HuH-7.5 (cell line): ENCODE measurements at regions not wholly inside any gene's neighbourhood (a gene's known extent, or its start where the extent isn't known, plus 50 kb on each side); places are given as distances from the start of the nearest gene placed in this dataset.
"Not testable (repeated sequence)": the region's sequence is repeated elsewhere in the genome, so short reads cannot be mapped to it uniquely, and the experiment has no call there.

Source experiments
- DNase-seq: peaks from one replicate; pipeline ENCODE4 v3.0.0; 2011; ENCODE audit warnings: low spot score

GRCh38 chr9:81002242-81002641, 687.1 kb downstream of the TLE1 start:
- no peak for DNase-seq

- DNase-seq: no peak
These were observed 693.6 kb downstream of the TLE1 start for GRCh38 chr9:80995759-80996158.

- DNase-seq: no peak
These were observed 694.5 kb downstream of the TLE1 start for GRCh38 chr9:80994892-80995291.

GRCh38 chr9:80985595-80985994, 703.8 kb downstream of the TLE1 start:
- not testable (repeated sequence) for DNase-seq

GRCh38 chr9:80976403-80976802, 712.9 kb downstream of the TLE1 start:
- no peak for DNase-seq

GRCh38 chr9:80970377-80970776, 719.0 kb downstream of the TLE1 start:
- DNase-seq: not testable (repeated sequence)

- DNase-seq: no peak
These were observed 720.7 kb downstream of the TLE1 start for GRCh38 chr9:80968611-80969010.

- DNase-seq: no peak
These were observed 724.4 kb downstream of the TLE1 start for GRCh38 chr9:80964914-80965313.

- no peak for DNase-seq
These were observed 725.0 kb downstream of the TLE1 start for GRCh38 chr9:80964374-80964773.

GRCh38 chr9:80957801-80958200, 731.5 kb downstream of the TLE1 start:
- no peak for DNase-seq

GRCh38 chr9:80954521-80954920, 734.8 kb downstream of the TLE1 start:
- no peak for DNase-seq

- DNase-seq: no peak
These were observed 736.9 kb downstream of the TLE1 start for GRCh38 chr9:80952363-80952922.

GRCh38 chr9:80951675-80952074, 737.7 kb downstream of the TLE1 start:
- no peak for DNase-seq

GRCh38 chr9:80948876-80949275, 740.5 kb downstream of the TLE1 start:
- no peak for DNase-seq

GRCh38 chr9:80948066-80948465, 741.3 kb downstream of the TLE1 start:
- DNase-seq: no peak

GRCh38 chr9:80946496-80947170, 742.7 kb downstream of the TLE1 start:
- DNase-seq: no peak

GRCh38 chr9:80945436-80945835, 743.9 kb downstream of the TLE1 start:
- no peak for DNase-seq

- no peak for DNase-seq
These were observed 751.7 kb downstream of the TLE1 start for GRCh38 chr9:80937645-80938044.

- no peak for DNase-seq
These were observed 755.3 kb downstream of the TLE1 start for GRCh38 chr9:80934095-80934494.

GRCh38 chr9:80932947-80933780, 756.2 kb downstream of the TLE1 start:
- DNase-seq: no peak

GRCh38 chr9:80932181-80932580, 757.2 kb downstream of the TLE1 start:
- DNase-seq: no peak

GRCh38 chr9:80931163-80931562, 758.2 kb downstream of the TLE1 start:
- no peak for DNase-seq

GRCh38 chr9:80928697-80929096, 760.6 kb downstream of the TLE1 start:
- DNase-seq: no peak
